ENCODE measurements at regions not wholly inside any gene's neighbourhood (a gene's known extent, or its start where the extent isn't known, plus 50 kb on each side); places are given as distances from the start of the nearest gene placed in this dataset.

- DNase-seq, result no peak
Measured at GRCh38 chr17:74089869-74090464, 113.5 kb upstream of the RPL38 start.

DNA sequence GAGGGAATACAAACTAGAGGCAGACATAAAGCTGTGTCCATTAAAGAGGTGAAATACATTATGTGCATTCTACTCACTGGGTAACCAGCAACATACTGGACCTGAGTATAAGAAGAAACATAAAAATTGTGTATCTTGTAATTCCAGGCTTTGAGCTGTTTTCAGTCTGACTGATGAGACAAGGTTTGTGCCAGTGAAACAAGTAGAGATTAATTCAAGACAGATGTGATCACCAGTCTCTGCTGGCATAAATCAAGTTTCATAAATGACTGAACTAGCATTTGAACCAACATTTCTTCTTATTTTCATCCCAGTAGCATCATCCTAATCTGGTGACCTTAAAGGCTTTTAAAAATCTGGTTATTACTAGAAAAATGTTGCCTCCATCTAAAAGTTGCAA is 108.8 kb upstream of the RPL38 start:
- DNase-seq, result no peak

DNA sequence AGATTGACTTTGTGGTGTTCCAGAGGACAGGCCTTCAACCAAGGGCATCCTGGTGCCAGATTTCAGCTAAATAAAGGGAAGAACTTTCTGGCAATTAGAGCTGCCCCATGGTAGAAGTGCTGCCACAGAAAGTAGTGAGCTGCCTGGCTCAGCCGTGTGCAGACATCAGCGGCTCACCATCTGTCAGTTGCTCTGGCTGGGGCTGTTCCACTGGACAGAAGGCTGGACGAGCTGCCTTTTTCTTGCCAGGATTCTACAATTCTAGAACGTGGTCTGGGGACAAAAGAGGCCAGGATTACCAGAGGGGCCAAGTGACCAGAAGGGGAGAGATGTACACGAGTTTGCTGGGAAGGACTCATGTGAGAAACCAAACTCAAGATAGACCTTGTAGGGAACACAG is 107.0 kb upstream of the RPL38 start:
- no peak for DNase-seq

- DNase-seq, result no peak
Measured at GRCh38 chr17:74097450-74098135, 105.9 kb upstream of the RPL38 start.

GRCh38 chr17:74098136-74099024 is 105.1 kb upstream of the RPL38 start:
- DNase-seq, result no peak

- DNase-seq, result no peak
Measured at GRCh38 chr17:74099442-74100340, 103.8 kb upstream of the RPL38 start.

GRCh38 chr17:74104921-74105320 is 98.6 kb upstream of the RPL38 start:
- DNase-seq, result no peak

DNA sequence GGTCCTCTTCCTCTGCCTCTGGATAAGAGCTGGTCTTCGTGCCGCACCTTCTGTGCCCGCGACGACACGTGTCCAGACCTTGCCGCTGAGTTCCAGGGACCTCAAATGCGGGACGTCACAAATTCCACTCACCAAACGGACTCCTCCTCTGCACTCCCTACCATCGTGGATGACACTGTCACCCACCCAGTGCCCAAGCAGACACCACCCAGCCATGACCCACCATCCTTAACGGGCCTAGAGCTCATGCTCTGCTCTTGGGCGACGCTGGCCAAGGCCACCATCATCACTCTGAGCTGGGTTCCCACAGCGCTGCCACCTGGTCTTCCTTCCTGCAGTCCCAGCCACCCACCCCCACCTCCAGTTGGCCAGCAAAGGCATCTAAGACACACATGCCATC is 96.4 kb upstream of the RPL38 start:
- no peak for DNase-seq

DNA sequence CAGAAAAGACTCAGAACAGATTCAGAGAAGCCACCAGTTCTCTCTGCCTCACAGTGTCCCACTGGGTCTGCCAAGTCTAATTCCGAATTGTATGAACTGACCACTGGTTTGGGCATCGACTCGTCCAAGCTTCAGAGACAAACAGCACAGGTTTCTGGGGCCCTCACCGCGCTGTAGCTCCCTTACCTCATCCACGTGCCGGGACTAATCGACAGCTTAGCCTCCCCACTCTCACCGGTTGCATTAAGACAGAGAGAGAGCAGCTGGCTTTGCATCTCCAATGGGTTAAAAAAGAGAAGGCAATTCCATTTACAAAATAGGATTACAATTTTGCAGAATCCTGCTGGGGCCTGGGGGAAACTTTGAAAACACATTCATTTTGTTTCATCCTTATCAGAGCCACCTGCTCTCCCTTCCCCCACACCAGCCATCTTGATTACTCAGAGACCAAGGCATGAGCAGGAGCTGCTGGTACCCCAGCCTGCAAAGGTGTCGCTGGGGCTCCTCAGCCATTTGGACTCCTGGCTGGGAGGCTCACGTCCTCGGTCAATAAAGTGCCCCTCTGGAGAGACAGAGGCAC is 95.3 kb upstream of the RPL38 start:
- DNase-seq, result no peak

GRCh38 chr17:74110467-74110866 is 93.0 kb upstream of the RPL38 start:
- no peak for DNase-seq

- no peak for DNase-seq
Measured at GRCh38 chr17:74113326-74113725, 90.2 kb upstream of the RPL38 start.

DNA sequence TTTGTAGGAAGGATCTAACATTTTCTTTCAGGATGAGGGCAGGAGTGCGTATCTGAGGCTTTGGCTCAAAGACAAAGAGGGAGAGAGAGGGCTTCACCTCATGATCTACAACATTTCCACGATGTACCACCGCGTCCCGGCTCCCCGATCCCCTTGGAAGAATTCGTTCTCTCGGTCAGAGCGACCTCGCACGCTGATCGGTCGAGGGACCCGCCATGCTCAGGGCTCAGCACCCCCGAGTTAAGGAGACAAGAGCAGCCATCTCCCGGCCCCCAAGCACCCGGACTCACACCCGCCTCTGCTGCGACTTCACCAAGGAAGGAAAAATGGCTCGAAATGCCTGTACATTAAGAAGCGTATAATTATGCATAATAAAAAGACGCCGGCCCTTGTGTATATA is 89.5 kb upstream of the RPL38 start:
- DNase-seq, result no peak

- DNase-seq, result no peak
Measured at GRCh38 chr17:74114881-74115470, 88.5 kb upstream of the RPL38 start.

- DNase-seq, result no peak
Measured at GRCh38 chr17:74115586-74115985, 87.9 kb upstream of the RPL38 start.

DNA sequence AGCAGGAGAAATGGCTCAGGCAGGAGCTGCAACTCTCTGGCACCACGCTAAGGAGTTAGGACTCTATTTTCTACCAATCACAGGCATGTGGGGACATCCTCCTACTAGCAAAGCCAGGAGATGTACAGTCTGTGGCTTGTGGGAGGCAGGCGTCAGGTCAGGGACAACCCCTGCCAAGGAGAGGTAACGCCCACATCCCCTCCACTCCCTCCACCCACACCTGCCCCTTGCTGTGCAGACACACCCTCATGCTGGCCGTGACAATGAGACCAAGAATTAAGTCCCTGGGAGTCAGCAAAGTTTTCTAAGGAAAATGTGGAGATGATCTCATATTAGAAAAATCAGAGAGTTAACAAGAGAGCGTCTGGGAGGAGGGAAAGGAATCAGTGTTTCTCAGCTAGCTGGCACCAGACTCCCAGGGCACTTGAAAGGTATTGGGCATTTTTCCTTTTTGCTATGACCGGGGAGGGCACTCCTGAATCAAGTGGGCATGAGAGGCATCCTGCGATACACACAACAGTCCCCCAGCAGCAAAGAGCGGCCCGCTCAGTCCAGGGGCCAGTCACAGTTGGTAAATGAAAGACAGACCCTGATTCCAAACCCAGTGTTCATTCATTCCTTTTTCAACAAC is 87.3 kb upstream of the RPL38 start:
- DNase-seq, result no peak

GRCh38 chr17:74117087-74117698 is 86.3 kb upstream of the RPL38 start:
- DNase-seq, result no peak

- DNase-seq, result no peak
Measured at GRCh38 chr17:74117999-74118421, 85.5 kb upstream of the RPL38 start.

GRCh38 chr17:74118504-74118903 is 85.0 kb upstream of the RPL38 start:
- DNase-seq, result peak; percentile 31

GRCh38 chr17:74119049-74119580 is 84.4 kb upstream of the RPL38 start:
- no peak for DNase-seq

- DNase-seq, result no peak
Measured at GRCh38 chr17:74119965-74120364, 83.5 kb upstream of the RPL38 start.

DNA sequence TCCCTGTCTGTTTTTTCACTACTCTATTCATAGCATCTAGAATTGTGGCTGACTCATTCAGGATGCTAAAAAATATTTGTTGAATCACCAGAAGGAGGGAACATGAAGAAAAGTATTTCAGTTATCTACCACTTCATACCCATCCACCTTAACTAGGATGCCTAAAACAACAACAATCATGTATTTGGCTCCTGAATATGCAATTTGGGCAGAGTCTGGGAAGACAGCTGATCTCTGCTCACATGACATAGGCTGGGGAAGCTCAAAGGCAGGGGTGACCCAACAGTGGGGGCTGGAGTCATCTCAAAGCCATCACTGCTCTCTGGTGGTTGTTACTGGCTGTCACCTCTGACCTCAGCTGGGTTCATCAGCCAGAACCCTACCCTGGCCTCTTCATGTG is 80.1 kb upstream of the RPL38 start:
- no peak for DNase-seq

Measured in hindlimb muscle (tissue), 1 donor.